SU-DHL-6 (cell line): ENCODE measurements at regions not wholly inside any gene's neighbourhood (a gene's known extent, or its start where the extent isn't known, plus 50 kb on each side); places are given as distances from the start of the nearest gene placed in this dataset.

Source experiments
- H2AFZ ChIP-seq: fragments of 200-600 bp; sonication (generic); 2 replicates; pipeline ENCODE4 v1.6.1; 2014; ENCODE audit warnings: low read depth, mild to moderate bottlenecking, moderate library complexity, mixed read lengths, antibody characterized with exemption, low read length; ENCODE audit not compliant: severe bottlenecking
- H3F3A ChIP-seq: fragments of 200-600 bp; shearing (Covaris generic); 2 replicates; pipeline ENCODE4 v1.6.0; 2016; ENCODE audit warnings: antibody characterized with exemption, mild to moderate bottlenecking; ENCODE audit not compliant: insufficient read depth
- H3K27ac ChIP-seq: fragments of 200-600 bp; sonication (generic); 2 replicates; pipeline ENCODE4 v1.5.1; 2016; ENCODE audit warnings: low read depth, mild to moderate bottlenecking, low read length, moderate library complexity, mixed read lengths
- H3K27me3 ChIP-seq: fragments of 200-600 bp; sonication (generic), shearing (Covaris generic); 2 replicates; pipeline ENCODE4 v1.6.0; 2014; ENCODE audit warnings: mild to moderate bottlenecking, low read length
- H3K36me3 ChIP-seq: fragments of 200-600 bp; sonication (generic); 2 replicates; pipeline ENCODE4 v1.6.1; 2014; ENCODE audit warnings: mild to moderate bottlenecking, low read length, mixed read lengths
- H3K4me2 ChIP-seq: fragments of 300-600, 200-600 bp; shearing (Covaris generic), sonication (generic); 2 replicates; pipeline ENCODE4 v1.6.0; 2014; ENCODE audit warnings: low read length, low read depth, mild to moderate bottlenecking; ENCODE audit not compliant: poor library complexity, severe bottlenecking
- H3K4me3 ChIP-seq: fragments of 200-600 bp; sonication (generic); 2 replicates; pipeline ENCODE4 v1.5.1; 2014; ENCODE audit warnings: antibody characterized with exemption, low read length, mild to moderate bottlenecking, mixed read lengths; ENCODE audit not compliant: insufficient read depth, poor library complexity, severe bottlenecking
- H3K79me2 ChIP-seq: fragments of 200-600 bp; sonication (generic); 2 replicates; pipeline ENCODE4 v1.6.1; 2014; ENCODE audit warnings: mild to moderate bottlenecking, low read length, moderate library complexity; ENCODE audit not compliant: insufficient read depth
- H3K9ac ChIP-seq: fragments of 200-600 bp; sonication (generic); 2 replicates; pipeline ENCODE4 v1.7.0; 2014; ENCODE audit warnings: mild to moderate bottlenecking, low read length
- H3K9me2 ChIP-seq: fragments of 200-600 bp; sonication (generic); replicated peaks from 2 replicates; pipeline ENCODE4 v1.6.1; 2014; ENCODE audit warnings: low read length; ENCODE audit not compliant: insufficient read depth
- H3K9me3 ChIP-seq: fragments of 200-600 bp; sonication (generic); 2 replicates; pipeline ENCODE4 v1.6.1; 2014; ENCODE audit warnings: low read length, mixed read lengths; ENCODE audit not compliant: insufficient read depth
- H4K20me1 ChIP-seq: fragments of 200-600 bp; sonication (generic); 2 replicates; pipeline ENCODE4 v1.6.1; 2014; ENCODE audit warnings: low read depth, mild to moderate bottlenecking, antibody characterized with exemption, low read length, moderate library complexity, mixed read lengths
- EZH2phosphoT487 ChIP-seq: fragments of 200-600 bp; sonication (generic), shearing (Covaris generic); conservative IDR thresholded peaks from 2 replicates; pipeline ENCODE4 v1.6.1; 2018; ENCODE audit warnings: mild to moderate bottlenecking, antibody characterized with exemption, low read length, moderate library complexity, mixed read lengths
- TF ChIP-seq, protein P1 (sequence below): fragments of 200-600 bp; sonication (generic); IDR thresholded peaks from one replicate; pipeline ENCODE4 v1.5.1; 2017; ENCODE audit warnings: antibody characterized with exemption, mild to moderate bottlenecking, low read length, moderate library complexity; ENCODE audit not compliant: insufficient read depth, poor library complexity, severe bottlenecking

DNA sequence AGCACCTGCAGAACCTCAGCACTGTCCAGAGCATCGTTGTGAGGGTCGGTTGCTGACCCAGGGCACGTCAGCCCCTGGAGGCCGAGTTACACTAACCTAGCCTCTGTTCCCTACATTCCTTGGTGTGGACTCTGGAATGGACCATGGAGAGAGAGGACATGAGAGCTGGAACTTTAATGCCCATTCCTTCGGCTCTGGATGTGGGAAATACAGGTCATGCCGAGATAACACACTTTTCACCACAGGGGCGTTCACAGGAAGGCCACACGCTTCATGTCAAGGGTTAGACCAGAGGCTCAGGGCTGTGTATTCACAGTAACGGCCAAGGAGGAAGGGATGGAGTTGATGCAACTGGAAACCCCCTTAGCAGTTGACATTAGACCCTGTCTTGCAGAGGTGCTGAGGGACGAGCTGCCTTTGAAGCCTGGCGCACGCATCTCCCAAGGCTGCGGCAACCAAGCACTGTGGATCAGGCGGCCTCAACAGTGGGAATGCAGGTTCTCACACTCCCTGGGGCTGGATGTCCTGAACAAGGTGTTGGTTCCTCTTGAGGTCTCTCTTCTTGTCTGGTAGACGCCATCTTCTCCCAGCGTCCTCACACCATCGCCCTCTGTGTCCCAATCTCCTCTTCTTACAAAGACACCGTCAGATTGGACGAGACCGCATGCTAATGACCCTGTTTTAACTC is 245.2 kb downstream of the KLF6 start:
- no peaks in the 10 kb centered on the region for H3K36me3 ChIP-seq
- no peak overlapping the region for H3K9ac ChIP-seq
- no peaks in the 10 kb centered on the region for H3K9me2 ChIP-seq
- no peaks in the 10 kb centered on the region for H3F3A ChIP-seq
- H4K20me1 ChIP-seq, result no peaks in the 10 kb centered on the region
- no peak overlapping the region for H3K27ac ChIP-seq
- no peaks in the 10 kb centered on the region for H3K79me2 ChIP-seq
- H3K4me3 ChIP-seq, result no peak overlapping the region
- no peak overlapping the region for H3K4me2 ChIP-seq
- no peaks in the 10 kb centered on the region for H3K27me3 ChIP-seq
- no peaks in the 10 kb centered on the region for H3K9me3 ChIP-seq
- TF ChIP-seq, protein P1, sequence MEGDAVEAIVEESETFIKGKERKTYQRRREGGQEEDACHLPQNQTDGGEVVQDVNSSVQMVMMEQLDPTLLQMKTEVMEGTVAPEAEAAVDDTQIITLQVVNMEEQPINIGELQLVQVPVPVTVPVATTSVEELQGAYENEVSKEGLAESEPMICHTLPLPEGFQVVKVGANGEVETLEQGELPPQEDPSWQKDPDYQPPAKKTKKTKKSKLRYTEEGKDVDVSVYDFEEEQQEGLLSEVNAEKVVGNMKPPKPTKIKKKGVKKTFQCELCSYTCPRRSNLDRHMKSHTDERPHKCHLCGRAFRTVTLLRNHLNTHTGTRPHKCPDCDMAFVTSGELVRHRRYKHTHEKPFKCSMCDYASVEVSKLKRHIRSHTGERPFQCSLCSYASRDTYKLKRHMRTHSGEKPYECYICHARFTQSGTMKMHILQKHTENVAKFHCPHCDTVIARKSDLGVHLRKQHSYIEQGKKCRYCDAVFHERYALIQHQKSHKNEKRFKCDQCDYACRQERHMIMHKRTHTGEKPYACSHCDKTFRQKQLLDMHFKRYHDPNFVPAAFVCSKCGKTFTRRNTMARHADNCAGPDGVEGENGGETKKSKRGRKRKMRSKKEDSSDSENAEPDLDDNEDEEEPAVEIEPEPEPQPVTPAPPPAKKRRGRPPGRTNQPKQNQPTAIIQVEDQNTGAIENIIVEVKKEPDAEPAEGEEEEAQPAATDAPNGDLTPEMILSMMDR, result no peak
- TF ChIP-seq EZH2phosphoT487, result no peak
- no peak overlapping the region for H2AFZ ChIP-seq

DNA sequence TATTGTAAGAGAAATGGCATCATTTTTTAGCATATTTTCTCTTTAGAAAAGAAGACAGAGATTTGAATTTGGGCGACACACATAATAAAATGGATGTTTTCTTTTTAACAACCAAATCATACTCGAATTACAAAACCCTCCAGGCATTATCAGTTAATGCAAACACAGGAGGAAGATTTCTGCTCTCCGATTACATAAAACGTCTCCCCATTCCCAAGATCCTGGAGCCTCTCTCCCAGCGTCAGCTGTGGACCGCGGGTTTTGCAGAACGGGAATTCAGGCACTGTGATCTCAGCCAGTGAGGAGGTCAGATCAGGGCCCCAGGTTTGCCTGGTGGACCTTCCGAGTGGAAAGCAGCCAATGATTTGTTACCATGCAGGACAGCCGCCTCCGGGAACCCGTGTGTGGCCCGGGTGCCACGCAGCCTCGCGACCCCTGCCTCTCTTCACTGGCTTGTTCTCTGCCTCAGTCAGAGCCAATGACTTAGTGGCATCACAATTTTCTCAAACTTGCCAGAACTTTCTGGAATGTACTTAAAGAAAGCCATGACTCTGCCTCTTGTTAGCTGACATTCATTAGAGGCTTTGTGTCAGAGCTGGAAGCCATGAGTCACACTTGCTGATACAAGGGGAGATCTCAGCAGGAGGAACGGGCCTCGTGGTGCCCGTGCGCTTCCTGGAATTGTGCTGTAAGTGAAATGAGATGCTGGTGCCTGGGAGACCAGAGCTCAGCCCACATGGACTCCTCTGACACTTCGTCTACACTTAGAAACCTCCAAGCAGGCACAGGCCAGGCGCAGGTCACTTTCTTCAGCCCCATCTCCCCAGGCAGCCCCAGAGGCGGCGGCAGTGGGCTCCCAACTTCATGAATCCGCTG is 246.1 kb downstream of the KLF6 start:
- H3K9me3 ChIP-seq, result no peaks in the 10 kb centered on the region
- H3K9ac ChIP-seq, result no peak overlapping the region
- no peak for TF ChIP-seq EZH2phosphoT487
- TF ChIP-seq, protein P1, result no peak
- H3K4me2 ChIP-seq, result no peak overlapping the region
- H3F3A ChIP-seq, result no peaks in the 10 kb centered on the region
- H4K20me1 ChIP-seq, result no peaks in the 10 kb centered on the region
- no peaks in the 10 kb centered on the region for H3K27me3 ChIP-seq
- H3K36me3 ChIP-seq, result no peaks in the 10 kb centered on the region
- H3K27ac ChIP-seq, result no peak overlapping the region
- H2AFZ ChIP-seq, result no peak overlapping the region
- H3K79me2 ChIP-seq, result no peaks in the 10 kb centered on the region
- no peak overlapping the region for H3K4me3 ChIP-seq
- H3K9me2 ChIP-seq, result no peaks in the 10 kb centered on the region

DNA sequence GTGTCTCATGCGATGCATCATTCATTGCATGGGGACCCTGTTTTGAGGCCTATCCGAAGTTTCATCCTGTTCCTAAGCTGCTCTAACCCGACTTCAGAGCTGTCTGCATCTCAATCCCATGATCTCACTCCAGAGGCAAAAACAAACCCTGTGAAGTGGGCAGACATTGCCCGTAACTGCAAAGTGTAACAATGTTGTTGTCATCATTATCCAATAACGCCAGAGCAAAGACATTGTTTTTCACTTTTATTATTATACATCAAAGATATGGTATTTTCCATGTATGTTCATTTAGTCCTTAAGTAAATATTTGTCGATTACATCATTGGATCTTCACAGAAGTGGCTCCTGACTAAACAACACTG is 246.7 kb downstream of the KLF6 start:
- no peaks in the 10 kb centered on the region for H4K20me1 ChIP-seq
- TF ChIP-seq EZH2phosphoT487, result no peak
- TF ChIP-seq, protein P1, result no peak
- no peak overlapping the region for H3K9ac ChIP-seq
- no peaks in the 10 kb centered on the region for H3K36me3 ChIP-seq
- no peaks in the 10 kb centered on the region for H3K9me3 ChIP-seq
- H2AFZ ChIP-seq, result no peak overlapping the region
- H3K4me3 ChIP-seq, result no peak overlapping the region
- no peak overlapping the region for H3K4me2 ChIP-seq
- H3K27me3 ChIP-seq, result no peaks in the 10 kb centered on the region
- H3K9me2 ChIP-seq, result no peaks in the 10 kb centered on the region
- H3K79me2 ChIP-seq, result no peaks in the 10 kb centered on the region
- H3F3A ChIP-seq, result no peaks in the 10 kb centered on the region
- H3K27ac ChIP-seq, result no peak overlapping the region
